GM12892 (cell line): ENCODE measurements at regions not wholly inside any gene's neighbourhood (a gene's known extent, or its start where the extent isn't known, plus 50 kb on each side); places are given as distances from the start of the nearest gene placed in this dataset.

Source experiments
- POLR2A ChIP-seq: IDR thresholded peaks from 2 replicates; pipeline ENCODE4 v1.6.1; 2011; ENCODE audit warnings: low read depth, low read length, control low read depth
- TAF1 ChIP-seq: IDR thresholded peaks from 2 replicates; pipeline ENCODE4 v1.6.1; 2011; ENCODE audit warnings: low read depth, mild to moderate bottlenecking, control low read depth, low read length, borderline replicate concordance

DNA sequence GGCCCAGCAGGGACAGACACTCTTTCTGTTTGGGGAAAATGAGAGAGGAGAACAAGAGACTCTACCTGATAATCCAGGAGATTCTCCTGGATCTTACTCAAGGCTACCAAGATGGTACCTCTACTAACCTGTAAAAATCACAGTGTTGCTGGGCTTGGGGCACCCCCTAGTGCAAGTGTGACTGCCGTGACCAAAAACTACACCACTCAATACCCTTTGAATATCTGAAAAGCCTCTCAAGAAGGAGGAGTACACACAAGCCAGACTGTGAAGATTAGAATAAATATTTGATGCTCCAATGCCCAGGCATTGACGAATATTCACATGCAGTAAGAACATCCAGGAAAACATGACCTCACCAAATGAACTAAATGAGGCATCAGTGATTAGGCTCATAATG, 965.4 kb downstream of the LRFN5 start:
- TF ChIP-seq POLR2A (no peak), TAF1 (no peak)
